NCI-H1694 treated with DMSO at 0.1 percent for 48 hours (cell line): ENCODE measurements at regions not wholly inside any gene's neighbourhood (a gene's known extent, or its start where the extent isn't known, plus 50 kb on each side); places are given as distances from the start of the nearest gene placed in this dataset.
"Not testable (repeated sequence)": the region's sequence is repeated elsewhere in the genome, so short reads cannot be mapped to it uniquely, and the experiment has no call there.

ENCODE experiments used
- DNase-seq: peaks from one replicate; lab custom pipeline; 2025; lab: John Stamatoyannopoulos, UW

- DNase-seq: no peak
These were observed 118.2 kb upstream of the ERRFI1 start for GRCh38 chr1:8144323-8144722.

DNA sequence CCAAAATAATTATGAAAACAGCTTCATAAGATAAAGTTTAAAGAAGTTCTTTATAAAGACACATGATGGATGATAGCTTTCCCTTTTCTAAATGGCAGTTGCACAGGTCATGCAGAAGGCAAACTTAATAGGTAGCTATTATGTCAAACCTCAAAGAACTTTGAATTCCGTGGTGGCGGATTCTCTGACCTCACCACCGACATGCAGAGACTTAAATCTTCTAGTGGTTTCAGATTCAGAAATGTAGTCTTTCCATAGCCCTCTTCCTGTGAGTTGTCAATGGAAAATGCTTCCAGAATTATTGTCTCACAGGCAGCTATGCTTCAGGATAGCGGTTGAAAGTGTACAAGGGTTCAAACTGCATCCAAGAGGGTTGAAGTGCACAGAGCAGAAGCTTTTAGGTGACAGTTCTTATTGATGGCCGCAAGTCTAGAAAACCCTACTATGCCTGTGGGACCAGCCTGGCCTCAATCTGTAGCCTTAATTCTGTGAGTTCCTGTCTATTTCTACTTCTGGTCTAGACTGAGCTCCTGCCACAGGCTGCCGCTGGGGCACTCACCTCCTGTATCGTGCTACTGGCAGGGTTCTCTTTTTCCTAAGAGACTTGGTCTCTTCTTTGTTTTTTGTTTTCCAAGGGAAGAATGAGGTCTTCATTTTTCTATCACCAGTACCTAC is 117.0 kb upstream of the ERRFI1 start:
- DNase-seq: no peak

DNA sequence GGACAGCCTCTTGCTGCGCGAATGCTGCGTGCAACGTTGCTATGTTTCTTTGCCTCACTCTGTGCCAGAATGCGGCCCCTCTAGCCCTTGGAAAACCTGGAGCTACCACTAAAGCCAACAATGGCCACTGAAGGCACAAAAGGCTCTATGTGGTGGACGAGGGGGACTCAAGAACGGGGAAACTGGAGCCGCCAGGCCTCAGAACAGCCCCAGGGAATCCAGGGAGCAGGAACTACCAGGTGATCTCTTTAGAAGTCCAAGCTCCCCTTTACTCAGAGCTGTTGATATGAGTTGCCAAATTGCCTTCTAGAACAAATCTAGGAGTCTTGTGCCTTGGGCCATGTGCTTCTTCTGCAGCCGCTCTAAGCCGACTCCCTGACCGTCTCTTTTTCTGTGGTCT is 113.8 kb upstream of the ERRFI1 start:
- DNase-seq: no peak

DNA sequence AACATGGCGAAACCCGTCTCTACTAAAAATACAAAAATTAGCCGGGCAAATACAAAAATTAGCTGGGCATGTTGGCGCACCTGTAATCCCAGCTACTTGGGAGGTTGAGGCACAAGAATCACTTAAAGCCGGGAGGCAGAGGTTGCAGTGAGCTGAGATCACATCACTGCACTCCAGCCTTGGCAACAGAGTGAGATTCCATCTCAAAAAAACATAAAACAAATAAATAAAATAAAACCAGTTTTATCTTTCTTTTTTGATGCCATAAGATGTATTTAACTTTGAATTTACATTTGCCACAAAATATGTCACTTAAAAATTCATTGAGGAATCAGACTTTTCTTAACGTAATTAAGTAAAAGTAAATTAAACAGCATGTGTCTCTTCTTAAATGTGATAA is 113.3 kb upstream of the ERRFI1 start:
- DNase-seq: no peak

DNA sequence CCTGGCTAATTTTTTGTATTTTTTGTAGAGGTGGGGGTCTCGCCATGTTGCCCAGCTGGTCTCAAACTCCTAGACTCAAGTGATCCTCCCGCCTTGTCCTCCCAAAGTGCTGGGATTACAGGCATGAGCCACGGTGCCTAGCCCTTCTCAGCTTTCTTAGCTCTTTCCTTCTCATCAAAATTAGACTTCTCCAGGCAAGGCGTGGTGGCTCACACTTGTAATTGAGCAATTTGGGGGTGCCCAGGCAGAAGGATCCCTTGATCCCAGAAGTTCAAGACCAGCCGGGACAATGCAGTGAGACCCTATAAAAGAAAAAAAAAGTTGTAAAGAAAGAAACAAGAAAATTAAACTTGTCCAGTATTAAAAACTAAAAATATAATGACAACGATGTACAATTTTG is 112.6 kb upstream of the ERRFI1 start:
- no peak for DNase-seq

- DNase-seq: no peak
These were observed 111.6 kb upstream of the ERRFI1 start for GRCh38 chr1:8137481-8138244.

DNA sequence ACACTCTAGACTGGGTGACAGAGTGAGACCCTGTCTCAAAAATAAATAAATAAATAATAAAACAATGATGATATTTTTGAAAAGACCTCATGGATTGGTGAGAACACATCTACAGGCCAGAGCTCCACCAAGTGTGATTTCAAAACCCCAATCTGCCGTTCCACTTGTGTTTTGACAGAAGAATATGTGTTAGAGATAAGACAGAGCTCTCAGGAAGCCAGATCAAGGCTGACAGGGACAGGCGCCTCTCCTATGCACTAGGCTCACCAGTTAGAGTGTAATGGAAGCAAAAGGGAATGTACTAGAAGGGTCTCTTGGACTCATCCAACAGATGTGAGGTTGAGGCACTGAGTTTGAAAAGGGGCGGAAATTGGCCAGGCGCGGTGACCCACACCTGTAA is 110.7 kb upstream of the ERRFI1 start:
- no peak for DNase-seq

- no peak for DNase-seq
These were observed 109.1 kb upstream of the ERRFI1 start for GRCh38 chr1:8135250-8135649.

DNA sequence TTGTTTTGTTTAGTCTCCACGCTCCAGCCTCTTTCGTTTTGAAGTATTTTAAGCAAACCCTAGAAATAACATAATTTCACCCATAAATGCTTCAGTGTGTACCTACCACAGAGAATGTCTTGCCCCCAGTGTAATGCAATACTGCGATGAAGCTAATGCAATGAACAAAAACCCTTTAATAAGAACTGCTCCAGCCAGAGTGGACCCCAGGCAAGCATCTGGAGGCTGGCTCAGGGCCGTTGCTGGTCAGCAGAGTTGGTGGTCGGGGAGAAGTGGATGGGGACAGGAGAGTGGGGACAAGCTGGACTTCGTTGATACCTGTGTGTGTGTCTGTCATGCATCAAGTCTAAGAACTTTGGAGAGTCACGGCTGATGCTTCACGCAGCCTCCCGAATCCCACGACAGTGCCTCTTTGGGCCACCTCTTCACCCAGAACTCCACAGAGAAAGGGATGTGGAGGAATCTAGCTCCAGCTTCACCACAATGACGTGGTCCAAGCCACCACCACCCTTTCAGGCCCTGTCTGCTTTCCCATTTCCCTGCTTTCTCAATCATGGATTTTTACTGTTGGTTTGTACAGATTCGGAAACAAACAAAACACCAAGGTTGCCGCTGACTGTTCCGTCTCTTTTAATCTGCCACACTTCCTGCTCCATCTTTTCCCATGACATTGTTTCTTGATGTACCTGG is 108.6 kb upstream of the ERRFI1 start:
- no peak for DNase-seq

- no peak for DNase-seq
These were observed 107.7 kb upstream of the ERRFI1 start for GRCh38 chr1:8133657-8134430.

GRCh38 chr1:8133190-8133589 is 107.1 kb upstream of the ERRFI1 start:
- DNase-seq: no peak

GRCh38 chr1:8127171-8127641 is 101.1 kb upstream of the ERRFI1 start:
- no peak for DNase-seq

- DNase-seq: no peak
These were observed 96.6 kb upstream of the ERRFI1 start for GRCh38 chr1:8122477-8123407.

DNA sequence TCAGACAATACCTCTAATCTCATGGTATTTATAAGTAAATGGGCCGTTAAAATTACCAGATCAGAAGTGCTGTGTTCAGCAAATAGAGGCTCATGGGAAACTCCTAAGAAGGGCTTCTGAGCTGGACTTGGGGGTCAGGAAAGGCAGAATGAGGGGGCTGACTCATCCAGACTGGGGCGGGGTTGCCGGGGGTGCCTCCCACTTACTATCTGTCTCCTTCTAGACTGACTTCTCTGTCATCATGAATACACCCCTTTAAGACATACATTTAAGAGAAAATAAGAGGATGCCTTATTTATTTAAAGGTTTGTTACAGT is 96.0 kb upstream of the ERRFI1 start:
- DNase-seq: no peak

DNA sequence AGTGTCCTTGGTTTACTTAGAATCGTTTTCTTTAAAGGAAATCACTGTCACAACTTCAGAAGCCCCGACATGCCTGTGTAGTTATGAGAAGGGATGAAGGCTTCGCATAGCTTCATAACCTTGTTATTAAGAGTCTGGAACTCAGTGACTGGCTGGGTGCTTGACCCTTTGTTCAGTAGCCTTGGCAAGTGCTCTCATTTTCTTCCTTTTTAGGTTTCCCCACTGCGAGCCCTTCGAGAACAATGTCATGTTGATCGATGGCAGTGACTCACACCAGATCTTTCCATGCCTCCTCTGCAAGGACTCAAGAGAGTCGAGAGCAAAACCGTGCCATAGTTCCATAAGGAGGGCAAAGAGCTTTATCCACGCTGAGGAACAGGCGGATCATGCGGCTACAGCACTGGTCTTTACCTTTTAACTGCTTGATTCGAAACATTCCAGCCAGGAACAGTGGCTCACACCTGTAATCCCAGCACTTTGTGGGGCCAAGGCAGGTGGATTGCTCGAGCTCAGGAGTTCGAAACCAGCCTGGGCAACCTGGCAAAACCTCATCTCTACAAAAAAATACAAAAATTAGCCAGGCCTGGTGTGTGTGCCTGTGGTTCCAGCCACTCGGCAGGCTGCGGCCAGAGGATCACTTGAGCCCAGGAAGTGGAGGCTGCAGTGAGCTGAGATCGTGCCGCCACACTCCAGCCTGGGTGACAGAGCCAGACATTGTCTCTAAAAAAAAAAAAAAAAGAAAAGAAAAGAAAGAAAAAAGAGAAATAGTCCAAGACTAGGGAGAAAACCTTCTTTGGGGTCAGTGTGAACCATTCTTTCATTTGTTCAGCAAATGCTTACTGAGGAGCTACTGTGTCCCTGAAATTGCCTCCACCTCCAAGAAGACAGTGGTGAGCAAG is 95.4 kb upstream of the ERRFI1 start:
- no peak for DNase-seq

GRCh38 chr1:8120693-8121260 is 94.7 kb upstream of the ERRFI1 start:
- DNase-seq: no peak

DNA sequence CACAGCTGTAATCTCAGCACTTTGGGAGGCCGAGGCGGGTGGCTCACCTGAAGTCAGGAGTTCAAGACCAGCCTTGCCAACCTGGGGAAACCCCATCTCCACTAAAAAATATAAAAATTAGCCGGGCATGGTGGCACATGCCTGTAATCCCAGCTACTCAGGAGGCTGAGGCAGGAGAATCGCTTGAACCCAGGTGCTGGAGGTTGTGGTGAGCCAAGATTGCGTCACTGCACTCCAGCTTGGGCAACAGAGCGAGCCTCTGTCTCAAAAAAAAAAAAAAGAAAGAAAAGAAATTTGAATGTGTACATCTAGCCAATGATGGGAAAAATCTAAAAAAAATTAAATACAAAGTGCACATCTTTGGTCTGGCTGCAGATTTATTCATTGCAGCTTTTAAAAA is 92.6 kb upstream of the ERRFI1 start:
- not testable (repeated sequence) for DNase-seq

GRCh38 chr1:8118031-8118451 is 91.9 kb upstream of the ERRFI1 start:
- DNase-seq: no peak

DNA sequence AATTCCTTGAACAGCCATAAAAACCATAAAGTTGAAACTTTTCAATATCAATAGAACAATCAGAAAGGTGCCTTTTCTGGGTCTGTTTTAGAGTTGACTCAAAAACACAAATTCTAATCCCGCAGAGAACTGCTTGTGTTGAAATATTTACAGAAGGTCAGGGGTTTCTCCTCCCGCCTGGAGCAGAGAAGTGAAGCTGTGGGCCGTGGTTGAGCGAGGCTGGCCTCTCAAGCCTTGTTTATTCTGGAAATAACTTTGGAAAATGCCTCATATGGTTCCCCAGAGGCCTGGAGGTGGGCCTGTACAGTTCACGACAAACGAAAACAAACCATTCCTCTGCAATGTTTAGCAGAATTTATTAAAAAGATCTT is 90.8 kb upstream of the ERRFI1 start:
- DNase-seq: no peak

- DNase-seq: no peak
These were observed 89.7 kb upstream of the ERRFI1 start for GRCh38 chr1:8115769-8116167.
